ENCODE measurements at regions not wholly inside any gene's neighbourhood (a gene's known extent, or its start where the extent isn't known, plus 50 kb on each side); places are given as distances from the start of the nearest gene placed in this dataset.
A peak's percentile ranks its signal among the peaks of the same experiment; 100 is the strongest.

GRCh38 chr3:43979645-43980044, 262.0 kb upstream of the TOPAZ1 start:
- no peak for DNase-seq (ENCODE audit: low spot score)

- no peak for DNase-seq (ENCODE audit: low spot score)
Observed at GRCh38 chr3:43994657-43995546, 246.8 kb upstream of the TOPAZ1 start.

- DNase-seq (ENCODE audit: low spot score): no peak
Observed at GRCh38 chr3:43995547-43996378, 245.9 kb upstream of the TOPAZ1 start.

DNA sequence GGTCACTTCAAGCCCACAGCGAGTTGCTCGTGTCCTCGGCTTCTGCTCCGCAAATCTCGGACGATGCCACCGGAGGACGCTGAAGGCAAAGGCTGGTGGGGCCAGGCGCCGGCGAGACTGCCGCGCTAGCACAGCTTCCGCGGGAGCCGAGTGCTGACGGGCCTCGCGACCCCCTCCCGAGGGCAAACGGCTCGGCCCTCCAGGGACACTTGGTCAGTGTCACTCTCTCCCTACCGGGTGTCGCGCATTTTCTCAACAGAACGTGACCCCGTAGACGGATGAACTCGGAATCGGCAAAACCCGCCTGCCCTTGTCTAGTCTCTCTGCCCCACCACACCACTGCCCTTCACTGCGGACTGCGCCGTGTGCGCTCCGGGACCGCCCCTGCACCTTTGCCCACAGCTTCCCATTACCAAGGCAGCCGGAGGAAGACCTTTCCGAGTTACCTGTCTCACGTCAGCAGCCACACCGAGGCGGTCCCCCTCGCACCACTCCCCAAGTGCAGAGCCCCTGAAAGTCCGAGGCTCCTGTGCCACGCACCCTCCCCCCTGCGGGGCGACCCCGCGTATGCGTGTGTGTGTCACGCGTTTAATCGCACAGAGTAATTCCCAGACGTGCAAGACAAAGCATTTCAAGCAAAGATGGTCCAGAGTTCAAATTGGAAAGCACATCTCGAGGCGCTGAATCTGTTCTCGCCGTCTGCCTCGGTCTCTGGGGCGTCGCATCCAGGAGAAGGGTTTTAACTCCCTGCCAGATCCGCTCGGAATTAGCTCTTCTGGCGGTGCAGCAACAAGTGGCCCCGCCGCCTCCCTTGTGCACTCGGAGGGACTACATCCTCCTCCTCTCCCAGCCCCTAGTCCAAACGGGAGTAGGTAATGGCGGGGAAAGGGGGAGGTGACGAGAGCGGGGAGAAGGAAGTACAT, 245.0 kb upstream of the TOPAZ1 start:
- peak; percentile 22 for DNase-seq (ENCODE audit: low spot score)

- DNase-seq (ENCODE audit: low spot score): no peak
Observed at GRCh38 chr3:43997316-43997715, 244.4 kb upstream of the TOPAZ1 start.

GRCh38 chr3:43997788-43998369, 243.8 kb upstream of the TOPAZ1 start:
- DNase-seq (ENCODE audit: low spot score): no peak

DNA sequence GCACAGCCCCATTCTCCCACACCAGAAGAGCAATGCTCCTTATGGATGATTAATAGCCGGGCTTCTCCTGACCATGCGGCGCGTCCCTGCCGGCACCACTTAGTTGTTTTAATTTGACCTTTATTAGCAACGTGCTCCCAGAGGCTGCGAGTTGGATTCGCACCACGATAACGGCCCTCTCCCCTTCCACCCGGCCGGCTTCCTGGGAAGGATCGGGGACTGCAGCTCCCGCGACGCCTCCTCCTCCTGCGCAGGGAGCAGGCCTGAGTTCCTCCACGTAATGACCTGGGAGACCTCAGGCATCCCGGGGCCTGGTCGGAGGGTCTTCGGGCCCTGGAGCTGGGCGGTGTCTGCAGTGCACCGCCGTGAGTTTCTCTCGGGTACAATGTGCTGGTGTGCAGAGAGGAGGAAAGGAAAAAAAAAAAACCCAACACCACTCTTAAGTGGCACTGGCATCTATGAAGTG, 243.3 kb upstream of the TOPAZ1 start:
- no peak for DNase-seq (ENCODE audit: low spot score)

DNA sequence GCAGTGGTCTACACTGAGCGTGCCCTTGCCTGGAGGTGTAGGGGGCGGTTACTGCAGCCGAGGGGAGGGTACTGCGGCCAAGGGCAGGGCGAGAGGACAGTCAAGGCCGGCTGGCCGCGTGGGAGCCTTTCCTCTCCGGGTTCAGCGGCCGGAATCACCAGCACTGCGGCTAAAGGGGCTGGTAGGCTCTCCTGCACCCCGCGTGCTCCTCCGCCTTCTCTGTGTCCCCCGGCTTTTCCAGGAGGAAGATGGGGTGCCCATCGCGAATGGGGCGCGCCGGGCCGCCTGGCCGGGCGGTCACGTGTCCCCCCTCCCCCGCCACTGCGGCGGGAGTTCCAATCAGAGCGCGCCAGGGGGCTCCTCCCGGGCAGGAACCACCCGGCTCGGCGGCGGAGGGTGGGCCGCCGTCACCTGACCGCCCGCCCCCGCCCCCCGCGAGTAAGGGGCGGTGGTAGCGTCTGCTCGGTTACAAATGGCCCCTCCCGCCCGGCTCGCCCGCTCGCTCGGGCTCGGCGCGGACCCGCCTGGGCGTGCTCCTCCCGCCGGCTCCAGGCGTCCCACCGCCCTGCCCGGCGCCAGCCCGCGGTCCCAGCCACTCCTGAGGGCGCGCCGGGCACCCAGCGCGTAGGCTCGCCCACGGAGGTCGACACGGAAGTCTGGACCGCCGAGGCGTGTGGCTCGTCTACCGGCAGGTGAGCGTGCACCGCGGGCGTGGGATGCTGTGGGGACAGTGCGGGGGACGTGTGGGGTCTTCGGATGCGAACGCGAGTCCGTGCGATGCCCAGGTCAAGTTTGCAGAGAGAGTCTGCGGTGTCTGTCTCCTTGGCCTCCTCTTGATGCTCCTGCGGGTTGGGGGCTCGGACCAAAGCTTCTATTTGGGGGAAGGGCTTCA, 242.6 kb upstream of the TOPAZ1 start:
- DNase-seq (ENCODE audit: low spot score): no peak

GRCh38 chr3:43999728-44000319, 241.9 kb upstream of the TOPAZ1 start:
- no peak for DNase-seq (ENCODE audit: low spot score)

DNA sequence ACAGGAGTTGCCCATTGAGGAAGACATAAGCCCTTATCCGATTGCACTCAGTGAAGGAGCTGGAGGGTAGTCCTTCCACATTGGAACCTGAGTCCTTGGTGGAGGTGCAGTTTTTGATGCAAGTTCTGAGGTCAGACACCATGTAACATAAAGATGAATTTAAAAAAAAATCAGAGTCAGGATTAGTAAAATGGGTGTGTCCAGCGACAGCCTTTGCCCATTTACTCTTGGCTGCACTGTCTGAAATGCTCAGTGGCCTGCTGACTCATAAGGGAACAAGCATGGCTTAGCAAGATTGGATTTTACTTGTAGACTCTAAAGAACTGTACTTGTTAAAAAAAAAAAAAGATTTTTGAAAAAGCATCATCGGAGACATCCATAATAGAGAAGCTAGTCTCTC, 241.1 kb upstream of the TOPAZ1 start:
- no peak for DNase-seq (ENCODE audit: low spot score)

DNA sequence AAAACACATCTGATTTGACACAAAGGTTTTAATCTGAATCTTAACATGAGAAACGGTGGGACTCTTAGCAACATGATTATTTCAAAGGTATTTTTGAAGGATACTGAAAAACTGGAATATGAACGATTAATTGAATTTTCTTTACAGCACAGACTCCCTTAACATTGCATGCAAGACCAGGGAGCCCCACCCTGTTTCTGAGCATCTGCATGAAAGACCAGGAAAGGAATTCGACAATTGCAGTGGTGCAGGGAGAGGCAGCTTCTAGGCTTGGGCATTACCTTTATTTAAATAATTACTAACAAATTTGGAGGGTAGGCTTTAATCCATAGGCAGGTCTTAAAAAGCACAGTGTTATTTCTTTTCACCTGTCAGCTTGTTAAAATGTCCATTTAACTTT, 240.6 kb upstream of the TOPAZ1 start:
- no peak for DNase-seq (ENCODE audit: low spot score)

- no peak for DNase-seq (ENCODE audit: low spot score)
Observed at GRCh38 chr3:44003801-44004200, 237.9 kb upstream of the TOPAZ1 start.

DNA sequence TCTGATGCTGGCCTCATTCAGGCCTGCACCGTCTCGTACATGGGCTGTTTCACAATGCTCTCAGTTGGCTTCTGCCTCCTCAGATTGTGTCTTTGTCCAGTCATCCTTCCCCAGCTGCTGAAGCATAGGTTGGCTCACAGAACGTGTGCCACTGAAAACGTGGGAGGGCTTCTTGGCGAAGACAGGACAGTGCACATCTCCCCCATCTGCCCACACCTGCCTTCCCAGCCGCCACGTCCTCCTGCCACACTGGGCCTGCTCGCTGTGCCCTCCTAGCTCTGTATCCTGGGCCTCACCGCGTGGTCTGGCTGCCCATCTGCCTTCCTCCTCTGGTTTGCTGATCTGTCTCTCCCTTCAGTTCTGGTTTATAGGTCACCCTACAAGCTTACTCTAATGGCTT, 230.0 kb upstream of the TOPAZ1 start:
- DNase-seq (ENCODE audit: low spot score): no peak

DNA sequence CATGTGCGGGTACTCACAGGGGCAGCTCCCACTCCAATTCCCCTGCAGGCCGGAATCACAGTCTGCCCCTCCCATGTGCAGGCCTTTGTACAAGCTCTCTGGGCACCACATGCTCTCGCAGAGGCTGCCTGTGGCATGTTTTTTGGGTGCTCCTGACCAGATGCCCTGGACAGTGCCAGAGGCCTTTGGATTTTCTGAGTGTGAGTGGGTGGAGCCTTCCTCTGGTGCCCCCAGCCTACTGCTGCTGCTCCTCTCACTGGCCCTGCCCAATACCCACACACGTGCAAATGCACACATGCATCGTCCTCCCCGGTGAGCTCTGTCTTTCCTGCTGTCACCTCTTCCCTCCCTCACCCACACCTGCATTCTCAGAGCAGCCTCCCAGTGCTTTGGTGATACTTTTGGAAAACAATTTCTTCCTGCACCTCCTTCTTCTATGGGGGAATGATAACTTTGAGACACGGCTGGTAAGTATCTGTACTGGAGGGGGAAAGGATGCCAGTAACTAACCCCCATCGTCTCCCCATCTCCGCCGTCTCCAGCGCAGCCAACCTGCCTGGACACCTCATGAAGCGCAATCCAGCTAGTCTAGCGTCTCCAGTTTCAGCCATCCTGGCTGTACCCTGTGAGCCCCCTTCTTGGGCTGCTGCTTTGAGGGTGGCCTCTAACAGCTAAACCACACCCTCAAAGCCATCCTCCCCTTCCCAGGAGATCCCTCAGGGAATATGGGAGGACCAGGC, 229.4 kb upstream of the TOPAZ1 start:
- no peak for DNase-seq (ENCODE audit: low spot score)

DNA sequence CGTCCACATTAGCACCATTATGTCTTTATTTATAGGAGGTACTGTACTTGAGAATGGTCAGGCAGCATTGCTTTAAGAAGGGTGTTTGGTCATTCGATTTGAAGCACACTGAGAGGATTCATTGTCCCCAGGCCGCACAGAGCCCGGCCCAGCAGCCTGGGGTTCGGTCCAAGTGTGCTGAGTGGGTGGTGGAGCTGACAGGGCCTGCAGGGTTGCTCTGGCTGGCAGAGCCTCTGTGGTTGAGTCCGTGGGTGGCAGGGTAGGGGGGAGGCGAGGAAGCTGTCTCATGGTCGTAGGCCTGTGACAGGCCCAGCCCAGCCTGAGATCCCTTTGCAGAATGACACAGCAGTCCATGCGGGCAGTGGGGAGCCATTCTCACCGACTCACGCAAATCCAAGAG, 227.7 kb upstream of the TOPAZ1 start:
- no peak for DNase-seq (ENCODE audit: low spot score)

DNA sequence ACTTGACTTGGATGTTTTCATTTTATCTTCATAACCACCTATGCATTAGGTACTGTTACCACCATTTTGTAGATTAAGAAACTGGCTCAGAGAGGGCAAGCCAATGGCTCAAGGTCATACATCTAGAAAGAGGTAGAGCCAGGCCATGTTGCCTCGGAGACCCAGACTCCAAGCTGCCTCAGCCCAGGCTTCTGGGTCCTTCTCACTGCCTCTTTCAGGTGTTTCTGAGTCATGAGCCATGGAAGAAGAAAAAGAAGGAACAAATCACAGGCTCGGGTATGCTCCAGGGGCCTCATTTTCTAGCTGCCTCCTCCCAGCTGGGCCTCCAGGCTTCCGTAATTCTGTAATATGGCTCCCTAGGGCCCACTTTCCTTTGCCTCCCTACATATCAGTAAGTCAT, 226.5 kb upstream of the TOPAZ1 start:
- DNase-seq (ENCODE audit: low spot score): no peak

DNA sequence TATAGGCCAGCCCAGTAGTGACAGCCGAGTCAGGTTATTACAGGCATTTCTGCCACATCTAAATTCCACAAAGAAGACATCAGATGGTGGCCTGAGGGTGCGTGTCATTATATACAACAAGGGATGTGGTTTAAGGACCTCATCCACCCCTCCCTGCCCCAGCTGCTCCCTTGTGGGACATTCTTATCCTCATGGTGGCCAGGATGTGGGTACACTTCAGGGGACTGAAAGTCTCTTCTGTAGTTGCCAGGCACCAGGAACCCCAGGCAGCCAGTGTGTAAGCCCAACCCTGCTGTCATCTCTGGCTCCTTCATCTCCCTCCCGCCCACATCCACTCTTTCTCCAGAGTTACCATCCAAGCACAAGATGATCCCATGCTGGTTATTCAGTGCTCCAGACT, 224.9 kb upstream of the TOPAZ1 start:
- no peak for DNase-seq (ENCODE audit: low spot score)

- DNase-seq (ENCODE audit: low spot score): no peak
Observed at GRCh38 chr3:44018926-44019325, 222.8 kb upstream of the TOPAZ1 start.

GRCh38 chr3:44019736-44020135, 221.9 kb upstream of the TOPAZ1 start:
- DNase-seq (ENCODE audit: low spot score): no peak
